Heart left ventricle (tissue), 13 donors: ENCODE measurements at regions not wholly inside any gene's neighbourhood (a gene's known extent, or its start where the extent isn't known, plus 50 kb on each side); places are given as distances from the start of the nearest gene placed in this dataset.

Experiments used
- CTCF ChIP-seq, 12 donors: fragments of 200-600 bp; sonication (generic) in 4 of 12; IDR thresholded peaks; one replicate each; pipeline versions ENCODE4 v1.5.0 to v1.8.0; 2018 to 2022; ENCODE audit warnings: antibody characterized with exemption in 12 of 12, mild to moderate bottlenecking in 5 of 12
- POLR2A ChIP-seq, 2 donors: fragments of 450-650 bp; IDR thresholded peaks; one replicate each; pipeline ENCODE4 v1.6.1; 2017; ENCODE audit warnings: antibody characterized with exemption in 2 of 2, mild to moderate bottlenecking in 2 of 2, moderate library complexity in 2 of 2
- donor health status: ischemic (EF 13 %, LVEDD 7.1; RV severe dilation, severe dysfunction).
- donor health status: DM: no; HTN: yes; CAD: no.
- donor health status: DM: no; HTN: no; CAD: no.
- donor health status: ischemic (EF 25% LVEDD 6.9; RV normal size, moderate dysfunction).
- donor health status: ischemic (EF 25% LVEDD 5.7; RV mildly dilated, moderate dysfunction).
- donor health status: ischemic (EF 35%, LVEDD 5.7; RV mildly dilated, moderate dysfunction).
- donor health status: nonischemic (EF 11% LVEDD 7.7; RV severe dilation, severe dysfunction).
- donor health status: DM: yes; HTN: yes; CAD: no.
- donor health status: PGD.
- donor health status: ischemic (EF 29% LVEDD 5.4; RV normal size, mild dysfunction).
- donor health status: nonischemic (EF 23%, LVEDD 6.1; RV moderate dilation, normal function).

GRCh38 chr12:113604666-113605065 lies 133.0 kb upstream of the LHX5 start:
- TF ChIP-seq CTCF (IDR thresholded peaks at IDR 0.05) = no peak
- TF ChIP-seq POLR2A (IDR thresholded peaks at IDR 0.05) = no peak
